H1 (cell line): ENCODE measurements at regions not wholly inside any gene's neighbourhood (a gene's known extent, or its start where the extent isn't known, plus 50 kb on each side); places are given as distances from the start of the nearest gene placed in this dataset.

Source experiments
- CTCF ChIA-PET: fragments of 300-600 bp; sonication (Branson Sonifier 250); formaldehyde crosslinking; loops from one replicate; lab custom pipeline; 2021; ENCODE audit not compliant: partially characterized antibody; lab: Charles Lee
- POLR2A ChIA-PET: fragments of 300-600 bp; sonication (Branson Sonifier 250); formaldehyde crosslinking; loops from one replicate; lab custom pipeline; 2021; ENCODE audit warnings: inconsistent platforms; ENCODE audit not compliant: partially characterized antibody; lab: Charles Lee
- DNase-seq, 2 experiments: peaks; one replicate each; pipeline versions ENCODE4 v3.0.0 to v3.0.0-alpha.2; 2010 to 2022; ENCODE audit warnings: low spot score in 2 of 2, low read depth in 1 of 2, mixed read lengths in 1 of 2
- FAIRE-seq: peaks from 2 replicates; lab custom pipeline; 2011; peaks lifted over from hg19 to GRCh38; lab: Jason Lieb, UNC
- H2AFZ ChIP-seq: 2 replicates; pipeline ENCODE4 v1.8.1; 2012; ENCODE audit warnings: low read length, inconsistent platforms
- H2AK5ac ChIP-seq: 2 replicates; pipeline ENCODE4 v1.6.1; 2013; ENCODE audit warnings: low read depth, low read length
- H2BK120ac ChIP-seq: replicated peaks from 2 replicates; pipeline ENCODE3; 2013; ENCODE audit warnings: low read depth, low read length, inconsistent platforms
- H2BK12ac ChIP-seq: 2 replicates; pipeline ENCODE4 v1.6.1; 2013; ENCODE audit warnings: low read depth, low read length
- H2BK15ac ChIP-seq: 2 replicates; pipeline ENCODE4 v1.6.1; 2013; ENCODE audit warnings: low read length
- H2BK20ac ChIP-seq: 2 replicates; pipeline ENCODE4 v1.6.1; 2013; ENCODE audit warnings: low read length
- H2BK5ac ChIP-seq: 2 replicates; pipeline ENCODE4 v1.6.1; 2013; ENCODE audit warnings: low read depth, low read length
- H3K14ac ChIP-seq: 2 replicates; pipeline ENCODE4 v1.6.1; 2013; ENCODE audit warnings: inconsistent platforms; ENCODE audit not compliant: insufficient read length
- H3K18ac ChIP-seq: 2 replicates; pipeline ENCODE4 v1.6.1; 2013; ENCODE audit warnings: low read length; ENCODE audit errors: extremely low read depth
- H3K23ac ChIP-seq: 2 replicates; pipeline ENCODE4 v1.6.1; 2013; ENCODE audit warnings: inconsistent platforms; ENCODE audit not compliant: insufficient read length
- H3K23me2 ChIP-seq: 2 replicates; pipeline ENCODE4 v1.6.1; 2013; ENCODE audit warnings: low read depth, low read length
- H3K27ac ChIP-seq: 2 replicates; pipeline ENCODE4 v1.6.1; 2011; ENCODE audit warnings: low read depth, low read length, inconsistent platforms
- H3K27me3 ChIP-seq, 4 experiments: replicated peaks in 1 of 4; 1 replicate in 1 of 4; 2 replicates in 3 of 4; pipeline versions ENCODE4 v1.6.1 to v1.8.1; 2011 to 2013; ENCODE audit warnings: low read length in 3 of 4, mild to moderate bottlenecking in 3 of 4, inconsistent platforms in 2 of 4, mixed read lengths in 2 of 4, moderate library complexity in 1 of 4; ENCODE audit not compliant: control insufficient read depth in 3 of 4, insufficient read depth in 3 of 4; ENCODE audit errors: extremely low read depth in 1 of 4
- H3K36me3 ChIP-seq, 4 experiments: 2 replicates each; pipeline versions ENCODE4 v1.6.1 to v1.8.1; 2011 to 2013; ENCODE audit warnings: mild to moderate bottlenecking in 4 of 4, low read length in 3 of 4, moderate library complexity in 2 of 4, control low read depth in 1 of 4, inconsistent platforms in 1 of 4; ENCODE audit not compliant: insufficient read depth in 4 of 4, control insufficient read depth in 2 of 4
- H3K4ac ChIP-seq: replicated peaks from 2 replicates; pipeline ENCODE3; 2013; ENCODE audit warnings: low read length, low read depth, mixed read lengths, inconsistent platforms; ENCODE audit not compliant: insufficient read length
- H3K4me1 ChIP-seq, 4 experiments: replicated peaks in 1 of 4; 1 replicate in 1 of 4; 2 replicates in 3 of 4; pipeline versions ENCODE4 v1.6.1 to v1.8.1; 2011 to 2013; ENCODE audit warnings: low read length in 3 of 4, inconsistent platforms in 2 of 4, mixed read lengths in 1 of 4; ENCODE audit not compliant: insufficient read depth in 4 of 4, control insufficient read depth in 3 of 4
- H3K4me2 ChIP-seq, 2 experiments: 2 replicates each; pipeline versions ENCODE4 v1.6.1 to v1.8.1; 2011 to 2013; ENCODE audit warnings: low read depth in 2 of 2, low read length in 2 of 2, control low read depth in 1 of 2, inconsistent platforms in 1 of 2, mild to moderate bottlenecking in 1 of 2; ENCODE audit not compliant: insufficient read depth in 1 of 2
- H3K4me3 ChIP-seq, 4 experiments: fragments of 200-600, 300-600 bp in 1 of 4; sonication (generic), shearing (Covaris generic), sonication (Bioruptor Twin) in 1 of 4; 2 replicates each; pipeline versions ENCODE4 v1.5.1 to v1.8.1; 2011 to 2016; ENCODE audit warnings: low read length in 4 of 4, low read depth in 3 of 4, control low read depth in 2 of 4, inconsistent platforms in 2 of 4, mild to moderate bottlenecking in 2 of 4, mixed read lengths in 1 of 4, moderate library complexity in 1 of 4; ENCODE audit not compliant: insufficient read depth in 2 of 4; ENCODE audit errors: extremely low read depth in 1 of 4
- H3K56ac ChIP-seq: replicated peaks from 2 replicates; pipeline ENCODE3; 2013; ENCODE audit warnings: low read depth, mild to moderate bottlenecking, mixed read lengths, low read length, inconsistent platforms; ENCODE audit not compliant: insufficient read length
- H3K79me1 ChIP-seq: 2 replicates; pipeline ENCODE4 v1.6.1; 2013; ENCODE audit warnings: low read depth, low read length, control low read depth
- H3K79me2 ChIP-seq, 2 experiments: 2 replicates each; pipeline versions ENCODE4 v1.6.1 to v1.8.1; 2012 to 2013; ENCODE audit warnings: low read length in 2 of 2, mild to moderate bottlenecking in 2 of 2, inconsistent platforms in 1 of 2; ENCODE audit not compliant: insufficient read depth in 2 of 2, control insufficient read depth in 1 of 2
- H3K9ac ChIP-seq, 4 experiments: replicated peaks in 1 of 4; 1 replicate in 1 of 4; 2 replicates in 3 of 4; pipeline versions ENCODE4 v1.6.1 to v1.8.1; 2011 to 2013; ENCODE audit warnings: low read depth in 3 of 4, low read length in 3 of 4, control low read depth in 2 of 4, mild to moderate bottlenecking in 2 of 4, moderate library complexity in 2 of 4, inconsistent platforms in 1 of 4; ENCODE audit errors: extremely low read depth in 1 of 4
- H3K9me3 ChIP-seq, 2 experiments: 2 replicates each; pipeline versions ENCODE4 v1.6.1 to v1.8.1; 2012 to 2013; ENCODE audit warnings: mild to moderate bottlenecking in 2 of 2, moderate library complexity in 2 of 2, control low read depth in 1 of 2, inconsistent platforms in 1 of 2, low read depth in 1 of 2, low read length in 1 of 2, mixed read lengths in 1 of 2; ENCODE audit not compliant: insufficient read depth in 2 of 2
- H4K20me1 ChIP-seq, 2 experiments: replicated peaks in 1 of 2; 2 replicates each; pipeline versions ENCODE3 to v1.8.1; 2011 to 2013; ENCODE audit warnings: inconsistent platforms in 2 of 2, low read length in 2 of 2, mild to moderate bottlenecking in 1 of 2; ENCODE audit not compliant: insufficient read depth in 2 of 2, control insufficient read depth in 1 of 2
- H4K5ac ChIP-seq: 2 replicates; pipeline ENCODE4 v1.6.1; 2013; ENCODE audit warnings: low read length, low read depth, mixed read lengths, inconsistent platforms; ENCODE audit not compliant: insufficient read length
- H4K8ac ChIP-seq: 2 replicates; pipeline ENCODE4 v1.8.0; 2013; ENCODE audit warnings: mild to moderate bottlenecking, moderate library complexity, low read length, inconsistent platforms; ENCODE audit not compliant: insufficient read depth; ENCODE audit errors: extremely low read depth
- H4K91ac ChIP-seq: replicated peaks from 2 replicates; pipeline ENCODE3; 2013; ENCODE audit warnings: low read length, mixed read lengths, inconsistent platforms; ENCODE audit not compliant: insufficient read length
- ASH2L ChIP-seq: fragments of 200-600, 300-600 bp; sonication (generic); IDR thresholded peaks from one replicate; pipeline ENCODE4 v1.7.1; 2017; ENCODE audit warnings: low read length
- BCL11A ChIP-seq, 2 experiments: IDR thresholded peaks; one replicate each; pipeline ENCODE4 v1.6.1; 2011; ENCODE audit warnings: low read depth in 2 of 2, low read length in 2 of 2, mild to moderate bottlenecking in 2 of 2
- CTCF ChIP-seq, 3 experiments: IDR thresholded peaks; 1 replicate in 2 of 3; 2 replicates in 1 of 3; pipeline versions ENCODE4 v1.5.1 to v1.6.1; 2011; ENCODE audit warnings: low read length in 3 of 3, mild to moderate bottlenecking in 3 of 3, inconsistent platforms in 2 of 3, low read depth in 1 of 3, moderate library complexity in 1 of 3; ENCODE audit not compliant: insufficient read depth in 1 of 3; ENCODE audit errors: control extremely low read depth in 1 of 3
- E2F6 ChIP-seq: IDR thresholded peaks from 2 replicates; pipeline ENCODE4 v1.6.1; 2012; ENCODE audit warnings: inconsistent platforms
- EZH2 ChIP-seq: fragments of 200-600 bp; sonication (generic); IDR thresholded peaks from 2 replicates; pipeline ENCODE4 v1.7.1; 2012; ENCODE audit warnings: low read depth, mild to moderate bottlenecking, moderate library complexity, low read length, inconsistent platforms; ENCODE audit not compliant: severe bottlenecking
- HDAC2 ChIP-seq, 2 experiments: fragments of 300-600 bp in 1 of 2; sonication (generic) in 1 of 2; IDR thresholded peaks; 2 replicates each; pipeline ENCODE4 v1.6.1; 2011 to 2012; ENCODE audit warnings: low read depth in 2 of 2, low read length in 2 of 2, mild to moderate bottlenecking in 2 of 2, moderate library complexity in 2 of 2, borderline replicate concordance in 1 of 2, inconsistent platforms in 1 of 2
- HDAC6 ChIP-seq: IDR thresholded peaks from one replicate; pipeline ENCODE4 v1.7.1; 2012; ENCODE audit warnings: low read depth, mild to moderate bottlenecking, inconsistent platforms, low read length, moderate library complexity
- KDM5A ChIP-seq: fragments of 200-600 bp; IDR thresholded peaks from 2 replicates; pipeline ENCODE4 v1.7.1; 2012; ENCODE audit warnings: mild to moderate bottlenecking, low read length, inconsistent platforms, mixed read lengths
- NRF1 ChIP-seq: IDR thresholded peaks from 2 replicates; pipeline ENCODE4 v1.6.1; 2011; ENCODE audit warnings: mild to moderate bottlenecking, low read depth, low read length, improper control_type of control experiment
- RXRA ChIP-seq: IDR thresholded peaks from 2 replicates; pipeline ENCODE4 v1.6.1; 2011; ENCODE audit warnings: low read depth, mild to moderate bottlenecking, low read length, moderate library complexity; ENCODE audit not compliant: insufficient read depth
- TBP ChIP-seq: IDR thresholded peaks from 2 replicates; pipeline ENCODE4 v1.6.1; 2011; ENCODE audit warnings: low read depth, low read length, improper control_type of control experiment
- WGBS, 2 experiments: shearing (Covaris generic) in 1 of 2; methylation state at CpG; one replicate each; pipeline versions ENCODE4 v1.1.6 to v1.1.7; 2013 to 2015; ENCODE audit warnings: low lambda C conversion rate in 2 of 2, mixed read lengths in 2 of 2, inconsistent platforms in 1 of 2, low coverage in 1 of 2, missing lambda C conversion rate in 1 of 2; ENCODE audit not compliant: insufficient replicate concordance in 2 of 2, insufficient coverage in 1 of 2, insufficient read length in 1 of 2; ENCODE audit errors: extremely low coverage in 1 of 2, missing lambda C conversion rate in 1 of 2; 5-methylcytosine and 5-hydroxymethylcytosine counted together

- H3K4me2 ChIP-seq = no peak overlapping the region
- no peak overlapping the region for H2AFZ ChIP-seq
- ChIA-PET CTCF (interaction anchor here (0.9 to 3.0 kb wide), 5 partner anchors 8 to 122 kb away, joined by 3 to 11 read pairs (median 5); no protein-coding TSS in a partner anchor), POLR2A (no interaction called here)
- no peak overlapping the region for H3K18ac ChIP-seq
- no peak overlapping the region for H3K14ac ChIP-seq
- no peak overlapping the region for H2BK15ac ChIP-seq
- H4K20me1 ChIP-seq = no peaks in the 10 kb centered on the region
- no peaks in the 10 kb centered on the region for H3K79me2 ChIP-seq
- no peak overlapping the region for H4K91ac ChIP-seq
- no peak overlapping the region for H3K4ac ChIP-seq
- no peak overlapping the region for H3K4me3 ChIP-seq
- no peaks in the 10 kb centered on the region for H3K79me1 ChIP-seq
- FAIRE-seq = no peak
- H2BK120ac ChIP-seq = no peak overlapping the region
- H2BK5ac ChIP-seq = no peak overlapping the region
- no peaks in the 10 kb centered on the region for H3K23me2 ChIP-seq
- H2AK5ac ChIP-seq = no peak overlapping the region
- no peaks in the 10 kb centered on the region for H3K27me3 ChIP-seq
- H4K5ac ChIP-seq = no peak overlapping the region
- H3K36me3 ChIP-seq = no peaks in the 10 kb centered on the region
- no peak overlapping the region for H3K9ac ChIP-seq
- no peak overlapping the region for H4K8ac ChIP-seq
- no peak overlapping the region for H2BK12ac ChIP-seq
- no peak overlapping the region for H3K23ac ChIP-seq
- H3K27ac ChIP-seq = no peak overlapping the region
- H2BK20ac ChIP-seq = no peak overlapping the region
- H3K9me3 ChIP-seq = no peaks in the 10 kb centered on the region
- 67% methylated on average over 3 of the region's 3 CpGs; no CpG with 5 or more reads in 1 of the 2 experiments for WGBS, 2 experiments
- DNase-seq = no peak
- peaks cover 2 to 6% (median 3%) of the 10 kb centered on the region in 4 experiments; a peak in 3 of 7 replicates for H3K4me1 ChIP-seq
- no peak overlapping the region for H3K56ac ChIP-seq
- TF ChIP-seq BCL11A (IDR thresholded peaks at IDR 0.05; ENCODE audit: low read depth in 2 of 2, low read length in 2 of 2) (no peak), CTCF (IDR thresholded peaks at IDR 0.05; ENCODE audit: control extremely low read depth in 1 of 3, insufficient read depth in 1 of 3, low read depth in 1 of 3, low read length in 3 of 3) (no peak), E2F6 (no peak), NRF1 (no peak), EZH2 (no peak), TBP (no peak), KDM5A (no peak), HDAC6 (no peak), HDAC2 (IDR thresholded peaks at IDR 0.05; ENCODE audit: borderline replicate concordance in 1 of 2, low read depth in 2 of 2, low read length in 2 of 2) (no peak), RXRA (no peak), ASH2L (no peak)
Measured at GRCh38 chr11:131185915-131186314, 184.5 kb upstream of the NTM start.
